Liver (tissue), 8 donors: ENCODE measurements at regions not wholly inside any gene's neighbourhood (a gene's known extent, or its start where the extent isn't known, plus 50 kb on each side); places are given as distances from the start of the nearest gene placed in this dataset.

ENCODE experiments used
- DNase-seq: peaks from one replicate; pipeline ENCODE4 v3.0.0-alpha.2; 2017; ENCODE audit warnings: low spot score
- H3K27ac ChIP-seq, 2 donors: one replicate each; pipeline ENCODE4 v1.7.0; 2013; ENCODE audit warnings: inconsistent platforms in 2 of 2, low read length in 2 of 2, control low read depth in 1 of 2, low read depth in 1 of 2, mild to moderate bottlenecking in 1 of 2
- H3K27me3 ChIP-seq, 4 donors: one replicate each; pipeline versions ENCODE4 v1.6.1 to v1.7.0; 2013; ENCODE audit warnings: low read length in 3 of 4, inconsistent platforms in 1 of 4, mild to moderate bottlenecking in 1 of 4, moderate library complexity in 1 of 4; ENCODE audit not compliant: control insufficient read depth in 4 of 4, insufficient read depth in 4 of 4
- H3K36me3 ChIP-seq, 4 donors: one replicate each; pipeline versions ENCODE4 v1.6.1 to v1.7.0; 2013; ENCODE audit warnings: low read length in 3 of 4, mild to moderate bottlenecking in 3 of 4, low read depth in 1 of 4, moderate library complexity in 1 of 4; ENCODE audit not compliant: control insufficient read depth in 4 of 4, insufficient read depth in 3 of 4
- H3K4me1 ChIP-seq, 4 donors: one replicate each; pipeline versions ENCODE4 v1.6.1 to v1.7.0; 2013; ENCODE audit warnings: low read length in 3 of 4, mild to moderate bottlenecking in 3 of 4, moderate library complexity in 1 of 4; ENCODE audit not compliant: control insufficient read depth in 4 of 4, insufficient read depth in 4 of 4
- H3K4me3 ChIP-seq, 3 donors: one replicate each; pipeline versions ENCODE4 v1.6.1 to v1.7.0; 2013; ENCODE audit warnings: low read length in 3 of 3, control low read depth in 1 of 3, low read depth in 1 of 3, mild to moderate bottlenecking in 1 of 3
- H3K9ac ChIP-seq, 2 donors: one replicate each; pipeline ENCODE4 v1.7.0; 2013; ENCODE audit warnings: low read length in 2 of 2, mild to moderate bottlenecking in 2 of 2, moderate library complexity in 2 of 2, control low read depth in 1 of 2, low read depth in 1 of 2
- H3K9me3 ChIP-seq, 4 donors: one replicate each; pipeline versions ENCODE4 v1.6.1 to v1.7.0; 2013; ENCODE audit warnings: low read length in 3 of 4; ENCODE audit not compliant: control insufficient read depth in 4 of 4
- ATF3 ChIP-seq: IDR thresholded peaks from 2 replicates; pipeline ENCODE4 v1.6.1; 2016; ENCODE audit warnings: antibody characterized with exemption
- CTCF ChIP-seq: fragments of 150-350 bp; IDR thresholded peaks from 2 replicates; pipeline ENCODE4 v1.5.1; 2017; ENCODE audit warnings: improper control_type of control experiment, low read depth, low read length; ENCODE audit not compliant: missing input control
- EGR1 ChIP-seq, 2 donors: IDR thresholded peaks; 2 replicates each; pipeline ENCODE4 v1.6.1; 2016 to 2018; ENCODE audit warnings: antibody characterized with exemption in 2 of 2, low read depth in 2 of 2
- FOXA1 ChIP-seq: IDR thresholded peaks from 2 replicates; pipeline ENCODE4 v1.6.1; 2016; ENCODE audit warnings: antibody characterized with exemption
- FOXA2 ChIP-seq: IDR thresholded peaks from 2 replicates; pipeline ENCODE4 v1.6.1; 2016; ENCODE audit warnings: antibody characterized with exemption
- GABPA ChIP-seq, 2 donors: IDR thresholded peaks in 1 of 2; conservative IDR thresholded peaks in 1 of 2; 2 replicates each; pipeline ENCODE4 v1.6.1; 2016; ENCODE audit warnings: antibody characterized with exemption in 2 of 2, mild to moderate bottlenecking in 1 of 2, moderate library complexity in 1 of 2
- HNF4A ChIP-seq, 2 donors: conservative IDR thresholded peaks; 2 replicates each; pipeline ENCODE4 v1.6.1; 2016; ENCODE audit warnings: antibody characterized with exemption in 2 of 2, mild to moderate bottlenecking in 2 of 2
- HNF4G ChIP-seq: IDR thresholded peaks from 2 replicates; pipeline ENCODE4 v1.6.1; 2016; ENCODE audit warnings: antibody characterized with exemption
- JUND ChIP-seq, 2 donors: IDR thresholded peaks; 2 replicates each; pipeline ENCODE4 v1.6.1; 2016; ENCODE audit warnings: antibody characterized with exemption in 2 of 2
- MAX ChIP-seq: IDR thresholded peaks from 2 replicates; pipeline ENCODE4 v1.6.1; 2016; ENCODE audit warnings: antibody characterized with exemption
- NR2F2 ChIP-seq: IDR thresholded peaks from 2 replicates; pipeline ENCODE4 v1.6.1; 2016; ENCODE audit warnings: antibody characterized with exemption
- RAD21 ChIP-seq, 2 donors: IDR thresholded peaks; 2 replicates each; pipeline ENCODE4 v1.6.1; 2016; ENCODE audit warnings: antibody characterized with exemption in 2 of 2, mild to moderate bottlenecking in 2 of 2
- REST ChIP-seq: IDR thresholded peaks from 2 replicates; pipeline ENCODE4 v1.6.1; 2016; ENCODE audit warnings: antibody characterized with exemption, mild to moderate bottlenecking
- RXRA ChIP-seq, 2 donors: IDR thresholded peaks; 2 replicates each; pipeline ENCODE4 v1.6.1; 2017 to 2018; ENCODE audit warnings: antibody characterized with exemption in 2 of 2, mild to moderate bottlenecking in 1 of 2
- SP1 ChIP-seq: IDR thresholded peaks from 2 replicates; pipeline ENCODE4 v1.6.1; 2018; ENCODE audit warnings: antibody characterized with exemption, mild to moderate bottlenecking
- TAF1 ChIP-seq: conservative IDR thresholded peaks from 2 replicates; pipeline ENCODE4 v1.6.1; 2016; ENCODE audit warnings: antibody characterized with exemption, mild to moderate bottlenecking
- YY1 ChIP-seq: IDR thresholded peaks from 2 replicates; pipeline ENCODE4 v1.6.1; 2016; ENCODE audit warnings: antibody characterized with exemption, mild to moderate bottlenecking
- ZBTB33 ChIP-seq: IDR thresholded peaks from 2 replicates; pipeline ENCODE4 v1.6.1; 2016; ENCODE audit warnings: antibody characterized with exemption
- WGBS: extraction: QIAGEN DNeasy Blood & Tissue Kit; methylation state at CpG from one replicate; pipeline ENCODE4 v1.1.7; 2013; 5-methylcytosine and 5-hydroxymethylcytosine counted together
- donor health status: healthy.
- donor health status: healthy.
- donor health status: healthy.
- donor health status: healthy.
- donor health status: healthy.

- no peaks in the 10 kb centered on the region for H3K9me3 ChIP-seq
- WGBS = 86% methylated on average over 4 of the region's 4 CpGs
- peaks cover 0 to 2% (median 0%) of the 10 kb centered on the region in 4 donors for H3K36me3 ChIP-seq
- no peaks in the 10 kb centered on the region for H3K27me3 ChIP-seq
- H3K9ac ChIP-seq = no peak overlapping the region
- TF ChIP-seq RXRA (IDR thresholded peaks at IDR 0.05) (no peak), FOXA1 (no peak), HNF4A (conservative IDR thresholded peaks at IDR 0.05) (no peak), HNF4G (no peak), GABPA (IDR thresholded peaks at IDR 0.05 in 1 of 2, conservative IDR thresholded peaks at IDR 0.05 in 1 of 2) (no peak), NR2F2 (no peak), FOXA2 (no peak), EGR1 (IDR thresholded peaks at IDR 0.05; ENCODE audit: low read depth in 2 of 2) (no peak), CTCF (no peak), MAX (no peak), TAF1 (no peak), RAD21 (IDR thresholded peaks at IDR 0.05) (no peak), JUND (IDR thresholded peaks at IDR 0.05) (no peak), ATF3 (no peak), REST (no peak), SP1 (no peak), YY1 (no peak), ZBTB33 (no peak)
- DNase-seq = no peak
- H3K4me1 ChIP-seq = peaks cover 0 to 3% (median 0%) of the 10 kb centered on the region in 4 donors
- no peak overlapping the region for H3K4me3 ChIP-seq
- H3K27ac ChIP-seq = no peak overlapping the region
These were observed 480.8 kb downstream of the GADD45G start for GRCh38 chr9:90085633-90086032.
